Stimulated activated effector memory CD8-positive, alpha-beta T cell treated with anti-CD3 and anti-CD28 coated beads, Interleukin-12 subunit alpha, Interleukin-12 subunit beta, amount 100 ng/mL, for 72 hours (primary cell): ENCODE measurements at regions not wholly inside any gene's neighbourhood (a gene's known extent, or its start where the extent isn't known, plus 50 kb on each side); places are given as distances from the start of the nearest gene placed in this dataset.
"Not testable (repeated sequence)": the region's sequence is repeated elsewhere in the genome, so short reads cannot be mapped to it uniquely, and the experiment has no call there.

Source experiments
- ATAC-seq: fragments of 150-1000 bp; cut with Tn5 transposase; 2 replicates; pipeline ENCODE4 v1.10.0; 2021
- DNase-seq, 2 donors: peaks; one replicate each; pipeline ENCODE4 v3.0.0; 2021 to 2022; ENCODE audit warnings: low spot score in 2 of 2
- H3K27ac Mint-ChIP-seq: one replicate; pipeline ENCODE4 v1.8.0; 2022; ENCODE audit warnings: mild to moderate bottlenecking, mixed read lengths
- H3K36me3 Mint-ChIP-seq: one replicate; pipeline ENCODE4 v1.8.0; 2022; ENCODE audit warnings: mild to moderate bottlenecking, mixed read lengths
- H3K4me1 Mint-ChIP-seq: one replicate; pipeline ENCODE4 v1.8.0; 2022; ENCODE audit warnings: mixed read lengths
- H3K4me3 Mint-ChIP-seq: one replicate; pipeline ENCODE4 v1.8.0; 2022; ENCODE audit warnings: mild to moderate bottlenecking, mixed read lengths
- H3K9me3 Mint-ChIP-seq: one replicate; pipeline ENCODE4 v1.8.0; 2022; ENCODE audit warnings: mixed read lengths

DNA sequence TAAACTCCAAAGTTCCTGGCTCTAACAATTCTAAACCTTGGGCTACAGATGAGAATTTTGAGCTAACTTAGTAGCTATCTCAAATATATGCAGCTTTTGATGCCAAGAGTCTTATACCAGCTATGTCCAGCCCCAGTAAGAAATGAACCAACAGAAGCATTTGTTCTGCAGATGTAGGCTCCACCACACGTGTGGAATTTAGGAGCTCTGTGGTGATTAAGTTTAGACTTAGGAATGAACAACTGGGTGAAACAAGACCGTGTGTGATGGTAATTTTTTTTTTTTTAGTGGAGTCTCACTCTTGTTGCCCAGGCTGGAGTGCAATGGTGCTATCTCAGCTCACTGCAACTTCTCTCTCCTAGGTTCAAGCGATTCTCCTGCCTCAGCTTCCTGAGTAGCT is 179.7 kb downstream of the ANKRD30B start:
- Mint-ChIP-seq H3K4me3 (no peak overlapping the region), H3K27ac (no peak overlapping the region), H3K9me3 (no peaks in the 10 kb centered on the region), H3K4me1 (peaks cover 10% of the 10 kb centered on the region), H3K36me3 (no peaks in the 10 kb centered on the region)
- DNase-seq (no peak), ATAC-seq (no peak)

DNA sequence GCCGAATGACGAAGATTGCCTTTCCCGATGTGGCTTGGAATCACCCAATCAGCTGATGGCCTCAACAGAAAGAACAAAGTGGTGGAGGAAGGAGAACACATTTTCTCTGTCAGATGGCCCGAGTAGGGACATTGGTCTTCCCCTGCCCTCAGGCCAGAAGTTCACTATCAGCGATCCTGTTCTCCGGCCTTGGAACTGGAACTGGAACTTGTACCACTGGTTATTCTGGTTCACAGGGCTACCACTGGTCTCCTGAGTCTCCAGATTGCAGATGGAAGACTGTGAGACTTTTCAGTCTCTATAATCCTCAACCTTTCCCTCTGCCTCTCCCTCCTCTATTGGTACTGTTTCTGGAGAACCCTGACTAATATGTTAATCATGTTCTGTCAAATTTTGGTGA is 180.4 kb downstream of the ANKRD30B start:
- DNase-seq (no peak), ATAC-seq (no peak)
- H3K4me3 Mint-ChIP-seq: no peak overlapping the region
- peaks cover 10% of the 10 kb centered on the region for H3K4me1 Mint-ChIP-seq
- H3K36me3 Mint-ChIP-seq: no peaks in the 10 kb centered on the region
- no peak overlapping the region for H3K27ac Mint-ChIP-seq
- H3K9me3 Mint-ChIP-seq: no peaks in the 10 kb centered on the region

- H3K36me3 Mint-ChIP-seq: no peaks in the 10 kb centered on the region
These were observed 182.1 kb downstream of the ANKRD30B start for GRCh38 chr18:14930076-14930475.

GRCh38 chr18:14930576-14930975 is 182.6 kb downstream of the ANKRD30B start:
- no peak for ATAC-seq

More at GRCh38 chr18:14930076-14930475, 182.1 kb downstream of the ANKRD30B start:
- Mint-ChIP-seq H3K4me1 (peaks cover 6% of the 10 kb centered on the region), H3K27ac (no peak overlapping the region), H3K9me3 (no peaks in the 10 kb centered on the region), H3K4me3 (no peak overlapping the region)
- DNase-seq (no peak), ATAC-seq (no peak)

GRCh38 chr18:14933049-14933851 is 185.3 kb downstream of the ANKRD30B start:
- Mint-ChIP-seq H3K4me1 (no peaks in the 10 kb centered on the region), H3K4me3 (no peak overlapping the region), H3K9me3 (no peaks in the 10 kb centered on the region), H3K27ac (no peak overlapping the region), H3K36me3 (no peaks in the 10 kb centered on the region)
- no peak for ATAC-seq
- peak in 1 of 2 donors; percentile 13 for DNase-seq

More at GRCh38 chr18:14930576-14930975, 182.6 kb downstream of the ANKRD30B start:
- no peak overlapping the region for H3K27ac Mint-ChIP-seq
- H3K36me3 Mint-ChIP-seq: no peaks in the 10 kb centered on the region
- no peak overlapping the region for H3K4me3 Mint-ChIP-seq
- H3K9me3 Mint-ChIP-seq: no peaks in the 10 kb centered on the region
- peaks cover under 1% of the 10 kb centered on the region for H3K4me1 Mint-ChIP-seq
- no peak for DNase-seq

DNA sequence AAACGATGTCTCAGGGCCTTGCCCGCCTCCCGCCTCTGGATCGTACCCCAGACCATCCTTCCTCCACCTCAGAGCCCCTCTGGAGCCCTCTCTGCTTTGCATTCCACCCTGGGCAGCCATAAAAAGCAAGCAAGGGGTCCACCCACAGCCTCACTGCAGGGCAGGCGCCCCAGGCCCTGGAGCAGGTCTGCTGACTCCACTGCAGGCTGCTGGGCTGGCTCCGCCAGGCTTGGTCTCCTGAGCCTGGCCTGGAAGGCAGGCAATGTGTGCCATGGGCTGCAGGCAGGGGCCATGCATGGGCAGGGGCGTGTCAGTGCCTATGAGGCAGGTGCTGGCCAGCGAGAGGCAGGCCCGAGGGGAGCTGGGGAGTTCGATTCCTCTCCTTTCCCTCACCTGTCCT is 186.0 kb downstream of the ANKRD30B start:
- Mint-ChIP-seq H3K36me3 (no peaks in the 10 kb centered on the region), H3K9me3 (no peaks in the 10 kb centered on the region), H3K27ac (no peak overlapping the region), H3K4me1 (no peaks in the 10 kb centered on the region), H3K4me3 (no peak overlapping the region)
- DNase-seq (peak in 1 of 2 donors; percentile 23), ATAC-seq (peak; percentile 3)

GRCh38 chr18:14935210-14935609 is 187.2 kb downstream of the ANKRD30B start:
- DNase-seq (peak in 1 of 2 donors; percentile 32), ATAC-seq (no peak)
- Mint-ChIP-seq H3K4me1 (no peaks in the 10 kb centered on the region), H3K27ac (no peak overlapping the region), H3K36me3 (no peaks in the 10 kb centered on the region), H3K9me3 (no peaks in the 10 kb centered on the region), H3K4me3 (no peak overlapping the region)

- H3K4me3 Mint-ChIP-seq: no peak overlapping the region
- H3K9me3 Mint-ChIP-seq: no peaks in the 10 kb centered on the region
- H3K36me3 Mint-ChIP-seq: no peaks in the 10 kb centered on the region
- no peak overlapping the region for H3K27ac Mint-ChIP-seq
- DNase-seq (no peak), ATAC-seq (no peak)
- H3K4me1 Mint-ChIP-seq: no peaks in the 10 kb centered on the region
These were observed 188.3 kb downstream of the ANKRD30B start for GRCh38 chr18:14936313-14936712.

DNA sequence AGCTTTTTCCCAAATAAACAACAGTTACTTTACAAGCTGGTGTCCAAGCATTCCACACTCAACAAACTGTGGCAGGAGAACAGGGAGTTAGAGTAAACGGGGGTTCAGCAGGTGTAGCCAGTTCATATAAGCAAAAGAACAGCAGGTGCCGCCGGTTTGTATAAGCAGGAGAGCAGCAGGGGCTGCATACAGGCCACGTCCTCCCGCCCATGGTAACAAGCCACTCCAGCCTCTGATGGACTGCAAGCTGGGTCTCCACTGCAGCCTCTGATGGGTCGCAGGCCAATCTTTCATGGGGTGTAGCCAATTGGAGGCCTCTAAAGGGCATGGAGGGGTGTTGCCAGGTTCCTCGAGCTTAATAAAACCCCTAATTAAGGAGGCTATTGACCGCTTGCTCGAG is 189.3 kb downstream of the ANKRD30B start:
- Mint-ChIP-seq H3K4me3 (no peak overlapping the region), H3K36me3 (no peaks in the 10 kb centered on the region), H3K9me3 (no peaks in the 10 kb centered on the region), H3K27ac (no peak overlapping the region), H3K4me1 (no peaks in the 10 kb centered on the region)
- DNase-seq (no peak), ATAC-seq (no peak)

DNA sequence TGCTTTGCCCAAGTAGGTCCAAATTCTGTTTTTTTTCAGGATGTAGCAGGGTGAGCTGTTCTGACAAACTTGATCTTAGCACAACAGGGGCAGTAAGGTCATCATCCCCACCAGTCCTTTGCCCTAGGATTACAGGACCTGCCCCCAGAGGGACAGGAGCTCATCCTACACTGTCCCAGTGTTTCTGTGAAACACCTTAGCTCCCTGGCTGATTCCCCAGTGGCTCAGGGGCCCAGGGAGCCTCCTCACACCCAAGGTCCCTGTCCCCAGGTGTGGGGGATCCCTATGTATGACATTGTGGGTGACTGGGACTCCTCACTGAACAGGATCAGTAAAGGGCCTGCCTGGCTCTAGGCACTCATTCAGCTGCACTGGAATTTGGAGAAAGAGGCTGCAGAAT is 191.2 kb downstream of the ANKRD30B start:
- no peaks in the 10 kb centered on the region for H3K4me1 Mint-ChIP-seq
- H3K27ac Mint-ChIP-seq: no peak overlapping the region
- H3K4me3 Mint-ChIP-seq: no peak overlapping the region
- H3K36me3 Mint-ChIP-seq: no peaks in the 10 kb centered on the region
- no peaks in the 10 kb centered on the region for H3K9me3 Mint-ChIP-seq
- no peak for ATAC-seq
- DNase-seq: no peak

- H3K9me3 Mint-ChIP-seq, H3K27ac Mint-ChIP-seq, H3K36me3 Mint-ChIP-seq, H3K4me1 Mint-ChIP-seq, H3K4me3 Mint-ChIP-seq, ATAC-seq, DNase-seq: not testable (repeated sequence)
These were observed 192.1 kb downstream of the ANKRD30B start for GRCh38 chr18:14940106-14940505.

- no peaks in the 10 kb centered on the region for H3K9me3 Mint-ChIP-seq
- no peaks in the 10 kb centered on the region for H3K4me1 Mint-ChIP-seq
- no peaks in the 10 kb centered on the region for H3K36me3 Mint-ChIP-seq
- DNase-seq (no peak), ATAC-seq (no peak)
- no peak overlapping the region for H3K4me3 Mint-ChIP-seq
- H3K27ac Mint-ChIP-seq: no peak overlapping the region
These were observed 192.8 kb downstream of the ANKRD30B start for GRCh38 chr18:14940735-14941134.

- no peak for ATAC-seq
- DNase-seq: no peak
- H3K9me3 Mint-ChIP-seq: no peaks in the 10 kb centered on the region
- no peak overlapping the region for H3K27ac Mint-ChIP-seq
- no peaks in the 10 kb centered on the region for H3K36me3 Mint-ChIP-seq
- H3K4me3 Mint-ChIP-seq: no peak overlapping the region
- no peaks in the 10 kb centered on the region for H3K4me1 Mint-ChIP-seq
These were observed 193.3 kb downstream of the ANKRD30B start for GRCh38 chr18:14941256-14941655.

DNA sequence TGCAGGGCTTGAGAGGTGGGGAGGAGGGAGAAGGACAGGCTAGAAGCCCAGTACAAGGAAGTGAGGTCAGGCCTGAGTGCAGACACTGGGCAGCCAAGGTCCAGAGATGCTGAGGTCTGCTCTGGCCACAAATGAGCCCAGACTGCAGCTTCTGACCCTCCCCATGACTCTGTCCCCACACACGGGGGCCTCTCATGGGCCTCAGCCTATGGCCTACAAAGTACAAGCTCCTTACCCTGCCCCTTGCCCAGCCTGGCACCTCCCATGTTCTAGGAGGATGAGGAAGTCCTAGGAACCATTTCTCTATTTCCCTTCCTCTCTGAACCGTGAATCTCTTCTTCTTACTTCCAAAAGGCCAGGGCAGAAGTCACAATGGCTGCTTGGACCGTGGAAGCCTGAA is 193.8 kb downstream of the ANKRD30B start:
- no peak for DNase-seq
- ATAC-seq: no peak
- H3K9me3 Mint-ChIP-seq: no peaks in the 10 kb centered on the region
- H3K27ac Mint-ChIP-seq: no peak overlapping the region
- H3K4me1 Mint-ChIP-seq: no peaks in the 10 kb centered on the region
- H3K36me3 Mint-ChIP-seq: no peaks in the 10 kb centered on the region
- no peak overlapping the region for H3K4me3 Mint-ChIP-seq

DNA sequence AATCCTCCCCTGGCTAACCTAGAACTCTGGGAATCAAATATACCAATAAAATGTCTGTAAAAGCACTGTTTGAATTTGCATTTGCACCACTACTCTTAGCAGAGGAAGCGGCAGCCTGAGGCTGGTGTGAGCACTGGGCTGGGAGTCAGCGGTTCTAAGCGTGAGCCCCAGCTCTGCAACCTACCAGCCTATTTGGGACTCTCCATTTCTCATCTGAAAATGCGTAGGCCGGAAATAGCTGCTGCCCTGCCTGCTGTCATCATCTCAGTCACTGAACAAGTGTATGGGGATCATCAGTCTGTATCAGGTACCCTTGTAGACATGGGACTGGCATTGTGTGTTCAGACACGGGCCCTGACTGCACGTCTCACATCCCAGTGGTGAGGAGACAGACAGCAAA is 194.3 kb downstream of the ANKRD30B start:
- DNase-seq (no peak), ATAC-seq (no peak)
- Mint-ChIP-seq H3K36me3 (no peaks in the 10 kb centered on the region), H3K4me3 (no peak overlapping the region), H3K9me3 (no peaks in the 10 kb centered on the region), H3K27ac (no peak overlapping the region), H3K4me1 (no peaks in the 10 kb centered on the region)

DNA sequence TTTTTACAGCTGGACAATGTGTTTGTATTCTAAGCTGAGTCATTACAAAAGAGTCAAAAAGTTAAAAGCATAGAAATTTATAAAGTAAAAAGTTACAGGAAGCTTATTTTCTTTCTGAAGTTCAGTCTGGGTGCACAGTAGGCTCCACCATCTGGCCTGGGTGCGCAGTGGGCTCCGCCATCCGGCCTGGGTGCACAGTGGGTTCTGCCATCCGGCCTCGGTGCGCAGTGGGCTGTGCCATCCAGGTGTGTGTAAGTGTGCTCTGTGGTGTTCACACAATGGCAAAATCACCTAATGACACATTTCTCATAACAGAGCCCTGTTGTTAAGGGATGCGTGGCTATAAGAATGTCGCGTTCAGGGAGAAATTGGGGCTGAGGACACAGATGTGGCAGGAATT is 195.5 kb downstream of the ANKRD30B start:
- no peak overlapping the region for H3K4me3 Mint-ChIP-seq
- H3K9me3 Mint-ChIP-seq: no peaks in the 10 kb centered on the region
- no peaks in the 10 kb centered on the region for H3K4me1 Mint-ChIP-seq
- ATAC-seq (no peak), DNase-seq (no peak)
- no peak overlapping the region for H3K27ac Mint-ChIP-seq
- no peaks in the 10 kb centered on the region for H3K36me3 Mint-ChIP-seq
